Right atrium auricular region (tissue), 2 donors: ENCODE measurements at regions not wholly inside any gene's neighbourhood (a gene's known extent, or its start where the extent isn't known, plus 50 kb on each side); places are given as distances from the start of the nearest gene placed in this dataset.

ENCODE experiments used
- DNase-seq: peaks from one replicate; pipeline ENCODE4 v3.0.0-alpha.2; 2019; ENCODE audit warnings: low spot score
- H3K27ac ChIP-seq, 2 donors: fragments of 200-600 bp; sonication (generic); 1 replicate in 1 of 2; 2 replicates in 1 of 2; pipeline ENCODE4 v1.5.1; 2016 to 2019
- H3K27me3 ChIP-seq, 2 donors: fragments of 200-600 bp; sonication (generic); one replicate each; pipeline versions ENCODE4 v1.5.1 to v1.6.0; 2017 to 2019
- H3K36me3 ChIP-seq: fragments of 200-600 bp; sonication (generic); one replicate; pipeline ENCODE4 v1.5.1; 2016
- H3K4me1 ChIP-seq, 2 donors: fragments of 200-600 bp; sonication (generic); one replicate each; pipeline versions ENCODE4 v1.5.1 to v1.6.0; 2017 to 2019
- H3K4me3 ChIP-seq, 2 donors: fragments of 200-600 bp; sonication (generic); 1 replicate in 1 of 2; 2 replicates in 1 of 2; pipeline ENCODE4 v1.5.1; 2017 to 2019; ENCODE audit warnings: mild to moderate bottlenecking in 1 of 2, moderate library complexity in 1 of 2
- H3K9me3 ChIP-seq, 2 donors: fragments of 200-600 bp; sonication (generic); one replicate each; pipeline ENCODE4 v1.5.1; 2019
- CTCF ChIP-seq, 2 donors: fragments of 200-600 bp; sonication (generic); IDR thresholded peaks; one replicate each; pipeline ENCODE4 v1.5.1; 2019; ENCODE audit warnings: antibody characterized with exemption in 2 of 2

GRCh38 chr19:28234637-28235036, 978.3 kb downstream of the UQCRFS1 start:
- no peak for DNase-seq

GRCh38 chr19:28228854-28229253, 984.1 kb downstream of the UQCRFS1 start:
- Histone ChIP-seq H3K4me1 (no peaks in the 10 kb centered on the region), H3K27me3 (no peaks in the 10 kb centered on the region)
- no peak for DNase-seq

More at GRCh38 chr19:28234637-28235036, 978.3 kb downstream of the UQCRFS1 start:
- TF ChIP-seq CTCF (IDR thresholded peaks at IDR 0.05), result no peak
- H3K9me3 ChIP-seq, result no peaks in the 10 kb centered on the region
- no peak overlapping the region for H3K4me3 ChIP-seq
- H3K36me3 ChIP-seq, result no peaks in the 10 kb centered on the region
- no peak overlapping the region for H3K27ac ChIP-seq
- H3K4me1 ChIP-seq, result no peaks in the 10 kb centered on the region
- no peaks in the 10 kb centered on the region for H3K27me3 ChIP-seq

GRCh38 chr19:28224441-28224840, 988.5 kb downstream of the UQCRFS1 start:
- DNase-seq, result no peak
- no peak overlapping the region for H3K4me3 ChIP-seq
- no peaks in the 10 kb centered on the region for H3K4me1 ChIP-seq
- H3K36me3 ChIP-seq, result no peaks in the 10 kb centered on the region
- TF ChIP-seq CTCF (IDR thresholded peaks at IDR 0.05), result no peak
- no peak overlapping the region for H3K27ac ChIP-seq
- no peaks in the 10 kb centered on the region for H3K27me3 ChIP-seq
- no peaks in the 10 kb centered on the region for H3K9me3 ChIP-seq

More at GRCh38 chr19:28228854-28229253, 984.1 kb downstream of the UQCRFS1 start:
- no peaks in the 10 kb centered on the region for H3K9me3 ChIP-seq
- H3K36me3 ChIP-seq, result no peaks in the 10 kb centered on the region
- no peak overlapping the region for H3K27ac ChIP-seq
- no peak overlapping the region for H3K4me3 ChIP-seq
- no peak for TF ChIP-seq CTCF (IDR thresholded peaks at IDR 0.05)

- H3K4me1 ChIP-seq, result no peaks in the 10 kb centered on the region
- TF ChIP-seq CTCF (IDR thresholded peaks at IDR 0.05), result no peak
- H3K27ac ChIP-seq, result no peak overlapping the region
- H3K36me3 ChIP-seq, result no peaks in the 10 kb centered on the region
- H3K4me3 ChIP-seq, result no peak overlapping the region
- H3K27me3 ChIP-seq, result no peaks in the 10 kb centered on the region
- no peaks in the 10 kb centered on the region for H3K9me3 ChIP-seq
- no peak for DNase-seq
These were observed 991.2 kb downstream of the UQCRFS1 start for GRCh38 chr19:28221736-28222135.

GRCh38 chr19:28218728-28219127, 994.2 kb downstream of the UQCRFS1 start:
- H3K27ac ChIP-seq, result no peak overlapping the region
- H3K36me3 ChIP-seq, result no peaks in the 10 kb centered on the region
- no peaks in the 10 kb centered on the region for H3K27me3 ChIP-seq
- H3K4me1 ChIP-seq, result no peaks in the 10 kb centered on the region
- no peak for TF ChIP-seq CTCF (IDR thresholded peaks at IDR 0.05)
- no peak overlapping the region for H3K4me3 ChIP-seq
- no peak for DNase-seq
- no peaks in the 10 kb centered on the region for H3K9me3 ChIP-seq

- DNase-seq, result no peak
- no peak overlapping the region for H3K27ac ChIP-seq
- no peaks in the 10 kb centered on the region for H3K36me3 ChIP-seq
- H3K27me3 ChIP-seq, result no peaks in the 10 kb centered on the region
- H3K4me1 ChIP-seq, result no peaks in the 10 kb centered on the region
- TF ChIP-seq CTCF (IDR thresholded peaks at IDR 0.05), result no peak
- H3K4me3 ChIP-seq, result no peak overlapping the region
- no peaks in the 10 kb centered on the region for H3K9me3 ChIP-seq
These were observed 995.9 kb downstream of the UQCRFS1 start for GRCh38 chr19:28217022-28217421.
